AG09319 (cell line): ENCODE measurements at regions not wholly inside any gene's neighbourhood (a gene's known extent, or its start where the extent isn't known, plus 50 kb on each side); places are given as distances from the start of the nearest gene placed in this dataset.
"Not testable (repeated sequence)": the region's sequence is repeated elsewhere in the genome, so short reads cannot be mapped to it uniquely, and the experiment has no call there.

ENCODE experiments used
- DNase-seq: peaks from one replicate; pipeline ENCODE4 v3.0.0-alpha.2; 2010; ENCODE audit warnings: low read depth; ENCODE audit errors: extremely low read depth
- CTCF ChIP-seq: IDR thresholded peaks from 2 replicates; pipeline ENCODE4 v1.5.1; 2011; ENCODE audit warnings: low read depth, mild to moderate bottlenecking, inconsistent platforms, low read length, moderate library complexity

DNA sequence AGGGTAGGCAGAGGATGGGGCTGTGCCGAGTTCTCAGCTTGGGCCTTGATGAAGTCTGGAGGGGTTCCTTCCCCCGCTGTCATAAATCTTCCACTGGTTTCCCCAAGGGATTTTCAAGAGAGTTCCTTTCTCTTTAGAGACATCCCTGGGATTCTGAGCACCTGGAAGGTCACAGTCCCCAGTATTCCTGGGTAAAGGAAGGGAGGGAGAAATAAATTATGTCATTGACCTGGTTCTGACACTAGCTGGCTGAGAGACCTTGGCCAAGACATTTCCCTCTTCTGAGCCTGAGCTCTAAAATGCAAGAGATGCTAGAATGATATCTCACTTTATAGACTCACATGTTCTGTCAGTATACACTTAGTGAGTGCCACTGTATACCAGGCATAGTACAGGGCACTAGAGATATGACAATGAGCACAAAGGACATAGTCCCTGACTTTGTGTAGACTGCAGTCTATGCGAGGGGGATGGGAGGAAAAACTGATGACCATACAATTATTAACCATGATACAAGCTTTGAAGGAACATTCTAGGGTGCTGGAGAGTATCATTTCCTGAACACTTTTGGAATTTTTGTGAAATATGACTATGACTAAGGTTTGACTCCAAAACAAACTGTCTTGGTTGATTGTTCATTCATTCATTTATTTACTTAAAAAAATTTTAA, 165.8 kb upstream of the JUN start:
- DNase-seq, result no peak
- no peak for TF ChIP-seq CTCF

- TF ChIP-seq CTCF, result no peak
- DNase-seq, result no peak
These were observed 167.1 kb upstream of the JUN start for GRCh38 chr1:58950897-58951296.

DNA sequence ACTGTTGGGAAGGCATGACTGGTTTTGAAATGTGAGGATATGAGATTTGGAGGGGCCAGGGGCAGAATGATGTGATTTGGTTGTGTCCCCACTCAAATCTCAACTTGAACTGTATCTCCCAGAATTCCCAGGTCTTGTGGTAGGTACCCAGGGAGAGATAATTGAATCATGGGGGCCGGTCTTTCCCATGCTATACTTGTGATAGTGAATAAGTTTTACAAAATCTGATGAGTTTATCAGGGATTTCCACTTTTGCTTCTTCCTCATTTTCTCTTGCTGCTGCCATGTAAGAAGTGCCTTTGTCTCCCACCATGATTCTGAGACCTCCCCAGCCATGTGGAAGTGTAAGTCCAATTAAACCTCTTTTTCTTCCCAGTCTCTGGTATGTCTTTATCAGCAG, 170.1 kb upstream of the JUN start:
- not testable (repeated sequence) for DNase-seq

DNA sequence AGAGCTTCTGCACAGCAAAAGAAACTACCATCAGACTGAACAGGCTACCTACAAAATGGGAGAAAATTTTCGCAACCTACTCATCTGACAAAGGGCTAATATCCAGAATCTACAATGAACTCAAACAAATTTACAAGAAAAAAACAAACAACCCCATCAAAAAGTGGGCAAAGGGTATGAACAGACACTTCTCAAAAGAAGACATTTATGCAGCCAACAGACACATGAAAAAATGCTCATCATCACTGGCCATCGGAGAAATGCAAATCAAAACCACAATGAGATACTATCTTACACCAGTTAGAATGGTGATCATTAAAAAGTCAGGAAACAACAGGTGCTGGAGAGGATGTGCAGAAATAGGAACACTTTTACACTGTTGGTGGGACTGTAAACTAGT, 179.4 kb upstream of the JUN start:
- not testable (repeated sequence) for DNase-seq

- no peak for DNase-seq
- no peak for TF ChIP-seq CTCF
These were observed 180.6 kb upstream of the JUN start for GRCh38 chr1:58964428-58964827.

- no peak for TF ChIP-seq CTCF
- no peak for DNase-seq
These were observed 181.0 kb upstream of the JUN start for GRCh38 chr1:58964880-58965279.

- TF ChIP-seq CTCF, result no peak
- DNase-seq, result no peak
These were observed 182.5 kb upstream of the JUN start for GRCh38 chr1:58966103-58966916.

DNA sequence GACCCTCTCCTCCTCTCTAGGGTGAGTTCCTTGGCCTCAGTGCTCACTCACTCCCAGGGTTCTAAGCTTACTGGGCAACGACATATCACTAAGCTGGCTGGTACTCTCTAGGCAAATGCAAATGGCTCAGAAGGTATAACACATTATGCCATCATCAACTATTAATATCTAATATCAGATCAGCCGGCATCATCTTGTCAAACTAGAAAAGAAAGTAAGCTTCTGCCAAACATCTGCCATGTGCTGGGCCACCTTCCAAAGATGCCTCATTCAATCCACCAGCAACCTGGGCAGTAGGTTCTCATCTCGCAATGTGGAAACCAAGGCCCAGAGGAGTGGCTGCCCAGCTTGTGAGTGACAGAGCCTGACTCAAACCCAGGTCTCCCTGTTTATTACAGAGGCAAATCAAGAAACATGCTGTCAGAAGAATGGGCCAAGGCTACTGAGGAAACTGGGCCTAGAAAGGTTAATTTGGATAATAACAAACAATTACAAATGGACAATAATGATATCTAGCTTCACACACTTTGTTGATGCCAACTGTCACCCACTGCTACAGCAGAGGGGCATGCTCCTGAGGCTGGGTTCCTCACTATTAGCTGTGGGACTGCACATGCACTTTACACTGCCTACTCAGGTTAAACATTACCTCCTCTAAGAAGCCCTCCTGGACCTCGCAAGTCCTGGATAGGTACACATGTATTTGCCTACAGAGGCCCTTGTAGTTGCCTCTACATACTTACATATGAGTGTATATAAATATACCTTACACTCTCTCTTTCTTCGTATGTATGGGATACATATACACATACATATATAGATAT, 183.3 kb upstream of the JUN start:
- DNase-seq, result no peak
- TF ChIP-seq CTCF, result no peak
